Epidermal melanocyte (primary cell): ENCODE measurements at regions not wholly inside any gene's neighbourhood (a gene's known extent, or its start where the extent isn't known, plus 50 kb on each side); places are given as distances from the start of the nearest gene placed in this dataset.

Source experiments
- DNase-seq: peaks from one replicate; pipeline ENCODE4 v3.0.0; 2011; ENCODE audit warnings: low spot score; ENCODE audit not compliant: insufficient read length

DNA sequence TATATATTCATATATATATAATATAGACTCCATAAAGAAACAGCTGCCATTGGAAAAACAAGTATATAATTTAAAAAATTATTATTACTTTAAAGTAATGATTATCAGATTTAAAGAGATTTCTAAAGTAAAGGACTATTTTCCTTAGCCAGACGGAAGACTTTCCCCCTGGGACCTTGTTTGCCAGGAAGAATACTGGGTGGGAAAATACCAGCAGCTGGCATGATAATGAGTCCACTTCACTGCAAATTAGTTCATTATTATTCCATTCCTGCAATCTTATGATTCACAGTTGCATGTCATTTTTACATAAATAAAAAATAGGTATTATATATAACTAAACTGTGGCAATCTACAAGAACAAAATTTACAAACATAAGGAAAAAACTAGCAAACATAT, 339.8 kb upstream of the CDH7 start:
- DNase-seq: no peak

DNA sequence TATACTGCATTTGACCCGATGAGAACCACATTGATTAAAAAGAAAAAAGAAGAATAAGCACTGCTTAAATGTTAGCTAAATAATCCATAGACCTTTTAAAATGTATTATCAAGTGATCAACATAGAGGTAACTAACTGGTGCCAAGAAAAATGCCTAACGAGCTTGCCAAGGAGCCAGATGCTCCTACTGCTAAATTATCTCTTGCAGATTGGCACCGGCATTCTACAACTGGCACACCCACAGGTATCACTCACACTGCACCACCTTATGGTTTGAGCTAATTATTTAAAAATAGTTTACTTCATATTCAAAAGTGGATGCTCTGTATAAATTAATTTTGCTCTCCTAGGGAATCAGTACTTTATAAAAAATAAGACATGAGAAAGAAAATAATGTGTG, 341.6 kb upstream of the CDH7 start:
- no peak for DNase-seq

DNA sequence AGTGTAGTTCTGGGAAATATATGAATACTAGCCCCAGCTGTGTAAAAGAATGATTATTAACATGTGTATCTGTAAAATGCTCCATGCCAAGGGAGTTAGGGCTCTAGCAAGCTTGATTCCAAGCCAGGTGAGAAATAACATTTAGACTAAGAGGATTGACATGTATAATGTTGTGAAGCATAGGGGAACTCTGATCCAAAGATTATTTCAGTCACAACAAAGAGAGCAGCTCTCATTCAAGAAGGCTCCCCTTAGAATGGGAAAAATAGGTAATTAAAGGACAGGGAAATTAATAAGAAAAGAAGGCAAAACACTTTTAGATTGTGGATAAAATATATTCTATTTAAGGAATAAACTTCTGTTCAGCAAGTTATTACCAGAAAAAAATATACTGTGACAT, 347.3 kb upstream of the CDH7 start:
- DNase-seq: no peak

DNA sequence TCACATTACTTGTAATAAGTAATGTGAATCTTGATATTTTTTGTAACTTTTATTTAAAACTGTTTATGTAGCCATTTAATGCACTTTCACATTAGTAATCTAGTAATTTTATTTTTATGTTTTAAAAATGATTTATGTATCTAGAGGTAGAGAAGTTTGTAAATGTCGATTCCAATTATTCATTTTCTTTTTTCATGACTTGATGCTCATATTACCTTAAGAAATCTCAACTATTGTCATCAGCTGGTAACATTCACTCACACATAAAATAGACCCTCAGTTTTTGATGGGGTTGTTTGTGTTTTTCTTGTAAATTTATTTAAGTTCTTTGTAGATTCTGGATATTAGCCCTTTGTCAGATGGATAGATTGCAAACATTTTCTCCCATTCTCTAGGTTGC, 351.7 kb upstream of the CDH7 start:
- DNase-seq: no peak

DNA sequence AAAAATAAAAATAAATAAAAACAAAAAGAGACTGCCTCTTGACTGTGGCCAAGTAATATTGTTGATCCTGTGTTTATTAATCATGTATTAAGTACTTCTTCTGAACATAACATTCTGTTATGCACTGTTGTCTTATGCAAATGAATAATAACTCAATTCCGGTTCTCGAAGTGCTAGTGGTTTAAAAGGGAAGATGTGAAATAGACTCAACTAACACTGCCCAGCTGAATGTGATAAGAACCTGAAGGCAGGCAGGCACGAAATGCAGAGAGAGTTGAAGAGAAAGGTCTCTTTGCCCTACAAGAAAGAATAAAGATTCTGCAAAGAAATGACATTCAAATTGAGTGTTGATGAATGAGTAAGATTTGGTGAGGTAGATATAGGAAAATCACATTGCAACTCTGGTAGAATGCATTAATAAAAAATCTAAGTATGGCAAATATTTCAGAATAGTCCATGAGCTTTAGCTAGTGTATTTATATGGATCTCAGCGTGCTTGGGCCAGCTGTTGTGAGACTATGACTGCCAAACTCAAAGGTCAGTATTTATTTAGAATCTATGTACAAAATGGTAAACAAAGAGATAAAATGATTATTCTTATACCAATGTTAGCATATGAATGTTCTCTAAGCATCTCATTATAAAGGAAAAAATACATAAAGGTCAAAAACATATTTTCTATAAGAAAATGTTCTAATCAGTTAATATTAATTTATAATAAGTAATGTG, 352.3 kb upstream of the CDH7 start:
- no peak for DNase-seq

DNA sequence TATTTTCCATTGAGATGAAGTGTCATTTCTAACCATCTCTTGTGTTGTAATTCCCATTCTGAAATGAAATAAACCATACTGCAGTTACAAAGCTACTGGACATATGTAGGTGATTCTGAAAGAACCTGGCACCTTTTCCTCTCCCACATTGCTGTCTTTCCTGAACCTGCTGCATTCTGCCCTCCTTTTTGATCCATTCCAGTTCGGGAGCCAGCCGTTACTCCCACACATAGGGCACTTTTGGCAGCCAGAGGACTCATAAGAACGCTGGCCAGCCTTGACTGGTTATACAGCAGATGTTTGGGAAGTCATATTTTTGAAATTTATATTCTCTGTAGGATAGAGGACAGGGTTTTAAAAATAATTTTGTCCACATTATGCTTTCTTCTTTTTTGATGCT, 369.8 kb upstream of the CDH7 start:
- DNase-seq: no peak

DNA sequence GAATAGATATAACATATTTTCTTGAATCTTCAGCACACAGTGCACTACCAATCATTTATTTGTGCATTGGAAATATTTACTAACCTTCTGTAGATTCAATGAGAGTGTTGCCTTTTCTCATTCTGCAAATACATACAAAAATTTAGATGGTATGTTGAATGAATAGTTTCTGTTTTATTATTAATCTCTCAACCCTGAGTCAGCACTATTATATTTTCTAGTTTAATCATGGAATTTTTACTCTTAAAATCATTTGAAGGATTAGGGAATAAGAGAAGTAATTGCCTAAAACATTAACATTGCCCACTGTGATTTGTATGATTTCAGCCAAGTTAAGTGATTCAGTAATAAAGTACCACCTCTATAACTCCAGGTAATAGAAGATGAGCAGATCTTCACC, 370.2 kb upstream of the CDH7 start:
- no peak for DNase-seq

DNA sequence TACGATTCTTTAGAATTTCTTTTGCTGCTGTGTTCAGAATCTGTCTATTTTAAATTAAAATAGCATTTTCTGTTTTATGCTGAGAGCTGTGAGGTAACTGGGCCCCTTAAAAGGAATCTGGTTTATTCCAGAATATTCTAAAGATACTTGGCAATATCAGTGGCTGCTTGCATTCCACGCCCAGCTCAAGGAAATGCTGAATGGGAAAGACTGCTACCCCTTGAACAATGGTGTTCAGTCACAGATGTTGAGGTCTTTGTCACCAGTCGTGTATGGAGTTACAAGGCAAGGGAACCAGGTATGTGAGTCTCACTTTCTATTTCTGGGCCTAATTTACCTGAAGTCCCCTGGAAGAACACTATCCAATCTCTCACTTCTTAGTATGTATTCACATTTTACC, 377.9 kb upstream of the CDH7 start:
- DNase-seq: no peak

DNA sequence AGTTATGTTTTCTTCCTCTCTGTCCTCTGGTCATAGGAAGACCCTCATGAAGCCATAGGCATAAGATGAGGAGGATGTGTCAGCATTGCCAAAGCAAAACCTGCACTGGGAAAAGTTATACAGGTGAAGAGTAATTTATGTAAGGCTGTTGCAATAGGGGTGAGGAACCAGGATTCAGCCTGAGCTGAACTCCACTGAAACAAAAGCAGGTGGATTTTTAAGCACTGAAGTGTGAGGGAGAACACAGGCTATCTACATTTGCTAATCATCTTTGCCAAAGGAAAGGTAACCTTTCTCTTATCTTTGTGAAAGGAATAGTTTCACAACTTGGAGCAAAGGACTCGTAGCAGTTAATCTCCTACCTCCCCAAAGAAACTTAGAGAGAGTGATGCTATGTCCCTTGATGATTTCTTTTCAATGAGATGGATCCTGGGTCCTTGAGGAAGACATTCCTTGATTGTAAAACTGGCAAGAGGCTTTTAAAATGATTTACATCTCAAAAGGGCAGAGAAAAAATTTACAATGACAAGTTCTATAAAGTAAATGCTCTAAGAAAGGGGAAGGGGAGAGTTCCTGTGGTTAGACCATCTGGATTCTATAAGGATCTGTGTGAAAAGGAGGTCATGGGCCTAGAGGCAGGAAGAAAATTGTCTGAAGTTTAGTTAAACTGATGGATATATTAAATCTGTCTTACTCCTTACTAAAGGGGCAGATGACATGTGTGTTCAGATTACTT, 385.4 kb upstream of the CDH7 start:
- no peak for DNase-seq

DNA sequence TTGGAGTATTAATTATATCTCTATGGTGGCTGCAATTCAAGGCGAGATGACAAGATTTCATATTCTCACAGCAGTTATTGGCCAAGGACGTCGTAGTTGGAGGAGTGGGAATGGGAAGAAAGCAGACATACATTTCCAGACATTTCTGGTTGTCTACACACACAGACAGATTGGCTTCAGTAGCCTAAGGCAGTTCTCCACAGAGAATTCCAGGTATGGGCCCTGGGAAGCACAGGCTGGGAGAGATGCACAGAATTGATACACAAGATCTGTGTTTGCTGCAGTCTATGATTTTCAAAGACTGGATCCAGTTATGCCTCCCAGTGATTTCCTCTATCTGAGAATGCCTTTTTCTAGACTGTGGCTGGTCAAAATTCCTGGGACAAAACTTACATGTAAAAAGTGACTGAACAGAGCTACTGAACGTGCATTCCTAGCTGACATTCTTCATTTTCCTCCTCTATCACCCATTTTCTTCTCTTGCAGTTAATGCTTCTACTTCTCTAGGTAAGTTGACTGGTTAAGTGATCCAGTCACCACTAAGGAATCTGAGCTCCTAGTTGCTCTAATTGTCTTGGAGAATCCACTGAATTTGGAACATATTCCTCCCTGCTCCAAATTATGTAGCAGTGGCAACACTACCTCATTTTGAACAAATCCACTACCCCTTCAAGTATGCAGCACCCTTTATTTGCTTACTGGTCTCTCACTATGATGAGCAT, 386.7 kb upstream of the CDH7 start:
- no peak for DNase-seq

DNA sequence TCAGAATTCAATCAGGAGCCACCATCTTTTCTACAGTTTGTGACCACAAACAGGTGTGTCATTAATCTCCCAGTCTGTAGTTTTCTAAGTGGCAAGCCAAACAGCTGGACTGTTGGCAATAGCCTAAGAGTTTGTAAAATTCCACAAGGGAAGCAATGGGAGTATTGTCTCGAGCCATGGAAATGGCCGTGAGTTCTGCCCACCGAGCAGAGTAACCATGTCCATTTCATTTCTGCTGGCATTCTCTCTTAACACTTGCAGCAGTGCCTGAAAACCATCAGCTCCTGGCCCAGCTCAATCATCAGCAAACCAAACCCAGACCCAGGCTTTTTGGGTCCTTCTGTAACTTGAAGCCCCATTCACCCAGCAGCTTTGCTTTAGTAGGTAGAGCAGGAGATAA, 387.8 kb upstream of the CDH7 start:
- DNase-seq: no peak

DNA sequence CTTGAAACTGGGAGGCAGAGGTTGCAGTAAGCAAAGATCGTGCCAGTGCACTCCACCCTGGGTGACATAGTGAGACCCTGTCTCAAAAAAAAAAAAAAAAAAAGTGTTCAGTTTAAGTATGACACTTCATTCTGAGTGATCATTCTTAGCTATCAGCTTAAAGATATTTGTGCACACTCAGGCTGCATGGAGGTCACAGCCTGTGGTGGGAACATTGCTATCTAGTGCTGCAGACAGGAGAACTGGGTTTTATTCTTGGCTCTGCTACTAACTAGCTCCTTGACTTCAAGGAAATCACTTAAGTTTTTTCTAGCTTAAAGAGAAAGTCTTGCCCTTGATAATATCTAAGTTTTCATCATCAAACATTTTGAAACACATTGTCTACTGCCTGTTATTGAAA, 391.3 kb upstream of the CDH7 start:
- DNase-seq: no peak

DNA sequence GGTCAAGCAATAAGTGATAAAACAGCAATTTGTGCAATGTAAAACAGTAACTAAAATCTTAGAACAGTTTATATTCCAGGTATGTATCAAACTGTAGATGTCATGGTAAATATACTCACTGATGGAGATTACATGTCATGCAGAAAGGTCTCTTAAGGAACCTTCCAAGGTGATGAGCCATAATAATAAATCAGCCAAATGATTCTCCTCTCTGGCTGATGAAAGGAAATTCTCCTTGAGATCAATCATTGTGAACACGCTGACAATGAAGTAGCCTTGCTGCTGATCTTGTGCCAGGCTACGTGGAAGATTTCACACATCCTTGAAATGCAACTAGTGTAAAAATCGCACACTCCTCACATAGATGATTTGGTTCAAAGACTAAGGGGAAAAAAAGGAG, 392.5 kb upstream of the CDH7 start:
- no peak for DNase-seq

DNA sequence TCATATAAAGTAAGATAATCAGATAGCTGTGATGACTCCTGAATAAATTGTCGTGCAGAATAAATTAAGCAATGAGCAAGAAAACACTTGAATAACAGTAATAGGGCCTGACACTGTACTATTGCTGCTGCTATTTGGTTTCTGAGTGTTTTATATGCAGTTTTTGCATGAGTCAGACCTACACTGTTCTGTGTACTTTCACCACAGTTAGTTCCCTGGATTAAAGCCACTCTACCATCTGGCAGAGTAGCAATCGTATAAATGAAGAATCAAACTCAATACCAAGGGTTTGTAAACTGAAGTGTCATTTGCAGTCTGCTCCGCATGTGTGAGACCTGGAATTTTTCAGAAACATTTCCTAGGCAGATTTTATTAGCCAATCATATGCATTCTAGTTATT, 398.6 kb upstream of the CDH7 start:
- no peak for DNase-seq

DNA sequence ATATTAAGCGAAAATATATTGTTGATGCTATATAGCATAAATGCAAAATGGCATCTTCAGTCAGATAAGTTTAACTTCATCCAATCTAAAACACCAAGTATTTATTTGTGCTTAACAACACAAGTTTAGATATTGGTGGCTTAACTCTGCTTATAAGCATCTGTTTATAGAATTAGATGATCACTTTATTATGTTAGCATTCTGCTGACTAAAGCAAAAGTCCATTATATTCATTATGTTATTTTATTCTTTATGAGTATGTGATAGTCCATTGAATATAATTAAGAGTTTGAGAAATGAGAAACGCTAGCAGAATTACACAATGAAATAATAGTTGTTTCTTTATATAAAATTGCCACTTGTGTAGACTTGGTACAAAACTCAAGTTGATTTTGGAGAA, 401.2 kb upstream of the CDH7 start:
- DNase-seq: no peak

DNA sequence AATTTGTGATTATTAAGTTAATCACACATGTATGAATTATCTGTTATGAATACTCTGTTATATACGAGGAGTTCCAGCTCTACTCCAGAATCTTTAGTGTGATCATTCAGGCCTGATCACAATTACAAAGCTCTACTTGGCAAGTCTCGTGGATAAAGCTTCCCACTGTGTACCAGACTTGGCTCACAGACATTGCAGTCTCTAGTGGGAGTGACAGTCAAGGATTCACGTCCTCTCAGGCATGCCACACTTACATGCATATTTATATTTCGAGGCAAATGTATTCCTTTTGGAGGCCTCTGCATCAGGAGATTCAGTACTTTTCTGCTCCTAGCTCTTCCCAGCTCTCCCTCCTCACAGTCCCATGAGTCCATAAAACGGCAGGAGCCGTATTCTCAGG, 403.4 kb upstream of the CDH7 start:
- DNase-seq: no peak

DNA sequence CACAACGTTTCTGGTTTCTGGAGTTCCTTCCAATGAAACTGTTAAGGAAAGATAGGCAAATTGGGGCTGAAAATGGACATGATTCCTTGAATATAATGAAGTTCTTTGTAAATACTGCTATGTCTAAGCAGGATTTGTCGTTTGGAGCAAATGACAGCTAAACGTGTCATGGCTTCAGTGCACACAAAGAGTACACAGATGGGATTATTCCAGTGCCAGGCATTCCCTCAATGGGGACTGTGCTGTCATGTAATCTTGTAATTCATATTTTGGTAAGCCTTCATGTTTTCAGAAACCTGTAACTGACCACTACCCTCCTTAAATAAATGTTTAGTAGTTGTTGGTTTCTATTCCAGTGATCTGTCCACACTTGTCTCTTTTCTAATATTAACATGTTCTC, 404.7 kb upstream of the CDH7 start:
- no peak for DNase-seq

DNA sequence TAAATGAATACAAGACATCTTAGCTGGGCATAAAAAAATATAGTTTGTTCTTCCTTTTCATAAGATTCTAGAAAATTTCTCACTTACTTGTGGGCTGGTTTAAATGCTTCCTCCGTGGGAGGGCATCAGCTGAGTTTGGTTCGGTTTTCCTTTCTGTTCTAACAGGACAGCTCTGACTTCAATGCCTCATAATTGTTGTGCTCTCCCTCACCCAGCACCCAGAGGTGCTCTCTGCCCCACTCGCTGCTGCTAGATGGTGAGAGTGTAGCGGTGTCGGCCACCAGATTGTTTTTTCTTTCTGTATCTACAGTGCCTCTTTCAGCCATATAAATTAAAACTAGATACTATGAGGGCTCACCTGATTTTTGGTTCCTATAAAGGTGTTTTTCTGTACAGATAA, 407.2 kb upstream of the CDH7 start:
- no peak for DNase-seq

DNA sequence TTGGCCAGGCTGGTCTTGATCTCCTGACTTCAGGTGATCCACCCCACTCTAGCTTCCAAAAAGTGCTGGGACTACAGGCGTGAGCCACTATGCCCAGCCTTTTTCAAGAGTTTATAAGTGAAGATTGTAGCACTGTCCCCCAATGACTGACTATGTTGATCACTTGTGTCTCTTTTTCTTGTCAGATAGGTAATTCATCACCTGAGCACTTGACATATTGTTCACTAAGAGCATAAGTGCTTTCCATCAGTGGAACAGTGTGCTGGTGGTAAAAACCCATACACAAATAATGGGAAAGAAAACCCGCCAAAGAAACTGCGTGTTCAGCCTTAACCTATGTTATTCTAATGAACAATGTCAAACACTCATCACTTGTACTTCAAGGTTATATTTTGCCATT, 414.4 kb upstream of the CDH7 start:
- no peak for DNase-seq

DNA sequence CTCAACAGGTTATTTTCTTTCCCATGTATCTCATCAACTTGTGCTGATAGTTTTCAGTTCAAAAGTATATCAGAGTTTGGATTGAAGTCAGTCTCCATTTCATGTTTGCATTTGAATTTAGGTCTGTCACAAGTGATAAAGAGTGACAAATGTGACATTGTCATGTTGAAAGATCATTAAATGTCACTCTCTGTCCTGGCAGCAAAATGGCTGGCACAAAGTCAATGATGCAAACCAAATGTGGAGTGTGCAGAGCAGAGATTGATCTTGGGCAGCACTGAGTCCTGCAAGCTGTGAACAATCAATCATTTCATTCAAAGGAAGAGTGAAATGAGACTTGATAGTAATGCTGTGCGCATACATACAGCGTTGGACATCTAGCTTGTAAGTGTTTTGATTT, 421.8 kb upstream of the CDH7 start:
- DNase-seq: no peak

DNA sequence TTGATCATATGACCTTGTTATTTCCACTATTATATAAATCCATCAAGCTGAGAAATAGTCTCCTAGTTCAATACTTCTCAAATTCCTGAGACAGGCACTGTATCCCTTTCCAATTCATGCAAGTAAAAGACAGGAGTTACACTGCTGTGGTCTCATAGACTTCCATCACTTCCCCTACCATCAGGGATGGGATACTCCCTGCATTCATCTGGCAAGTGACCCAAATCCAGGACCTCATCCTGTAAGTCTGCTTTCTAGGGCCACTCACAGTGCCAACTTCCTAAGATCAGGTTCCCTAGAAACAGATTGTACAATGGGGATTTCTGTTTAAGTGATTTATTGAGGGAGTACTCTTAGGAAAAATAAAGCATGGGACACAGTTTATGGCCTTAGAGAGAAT, 424.0 kb upstream of the CDH7 start:
- no peak for DNase-seq

DNA sequence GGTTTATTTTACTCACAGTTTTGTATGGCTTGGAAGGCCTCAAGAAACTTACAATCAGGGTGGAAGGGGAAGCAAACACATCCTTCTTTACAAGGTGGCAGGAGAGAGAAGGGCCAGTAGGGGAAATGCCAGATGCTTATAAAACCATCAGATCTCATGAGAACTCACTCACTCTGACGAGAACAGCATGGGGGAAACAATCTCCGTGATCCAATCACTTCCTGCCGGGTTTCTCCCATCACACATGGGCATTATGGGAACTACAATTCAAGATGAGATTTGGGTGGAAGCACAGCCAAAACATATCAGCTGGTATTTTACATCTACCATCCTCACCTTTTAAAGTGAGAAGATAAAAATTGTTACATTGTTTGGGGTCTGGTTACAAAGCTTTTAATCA, 427.9 kb upstream of the CDH7 start:
- no peak for DNase-seq

DNA sequence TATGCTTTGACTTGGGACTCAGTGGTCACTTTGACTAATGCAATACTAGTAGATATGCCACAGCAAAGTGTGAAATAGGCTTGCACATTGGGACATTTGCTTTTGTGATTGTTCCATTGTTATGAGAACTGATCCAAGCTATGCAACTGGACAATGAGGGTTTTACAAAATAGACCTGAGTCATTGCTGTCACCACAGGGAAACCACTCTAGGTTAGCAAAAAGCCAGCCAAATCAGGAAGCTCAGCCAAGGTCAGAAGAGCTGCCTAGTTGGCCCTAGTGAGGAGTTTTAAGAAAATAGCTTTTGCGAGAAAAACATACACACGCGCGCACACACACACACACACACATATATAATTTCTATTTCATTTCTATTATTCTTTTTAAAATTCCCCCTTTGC, 452.4 kb upstream of the CDH7 start:
- DNase-seq: no peak
